ENCODE measurements at regions not wholly inside any gene's neighbourhood (a gene's known extent, or its start where the extent isn't known, plus 50 kb on each side); places are given as distances from the start of the nearest gene placed in this dataset.

DNA sequence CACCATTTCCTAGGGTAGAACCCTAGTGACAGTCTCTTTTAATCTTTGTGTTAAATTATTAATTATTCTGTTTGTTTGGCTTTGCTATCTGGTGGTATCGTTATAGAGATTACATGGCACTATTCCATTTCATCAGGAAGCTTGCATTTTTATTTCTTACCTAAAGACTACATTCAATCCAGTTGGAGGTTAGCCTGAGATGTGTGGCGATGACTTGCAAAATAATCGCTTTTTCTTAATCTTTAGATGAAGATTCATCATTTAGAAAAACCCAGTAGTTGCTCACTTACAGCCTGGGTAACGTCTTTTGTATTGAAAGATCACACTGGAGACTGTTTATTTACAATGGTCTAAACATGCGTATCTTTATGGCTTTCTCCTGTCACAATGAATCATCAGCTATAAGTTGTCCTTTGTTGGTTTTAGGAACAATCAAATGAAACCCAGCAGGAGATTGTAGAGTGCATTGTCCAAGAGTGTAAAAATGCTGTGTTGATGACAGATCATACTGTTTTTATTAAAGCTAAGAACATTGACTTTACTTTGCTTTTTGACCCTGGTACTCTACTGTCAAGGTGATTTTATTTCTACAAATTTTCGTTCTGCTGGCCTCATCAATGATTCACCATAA, 281.7 kb upstream of the PITX2 start:
- DNase-seq (ENCODE audit: low spot score) = no peak
- TF ChIP-seq, protein P1, sequence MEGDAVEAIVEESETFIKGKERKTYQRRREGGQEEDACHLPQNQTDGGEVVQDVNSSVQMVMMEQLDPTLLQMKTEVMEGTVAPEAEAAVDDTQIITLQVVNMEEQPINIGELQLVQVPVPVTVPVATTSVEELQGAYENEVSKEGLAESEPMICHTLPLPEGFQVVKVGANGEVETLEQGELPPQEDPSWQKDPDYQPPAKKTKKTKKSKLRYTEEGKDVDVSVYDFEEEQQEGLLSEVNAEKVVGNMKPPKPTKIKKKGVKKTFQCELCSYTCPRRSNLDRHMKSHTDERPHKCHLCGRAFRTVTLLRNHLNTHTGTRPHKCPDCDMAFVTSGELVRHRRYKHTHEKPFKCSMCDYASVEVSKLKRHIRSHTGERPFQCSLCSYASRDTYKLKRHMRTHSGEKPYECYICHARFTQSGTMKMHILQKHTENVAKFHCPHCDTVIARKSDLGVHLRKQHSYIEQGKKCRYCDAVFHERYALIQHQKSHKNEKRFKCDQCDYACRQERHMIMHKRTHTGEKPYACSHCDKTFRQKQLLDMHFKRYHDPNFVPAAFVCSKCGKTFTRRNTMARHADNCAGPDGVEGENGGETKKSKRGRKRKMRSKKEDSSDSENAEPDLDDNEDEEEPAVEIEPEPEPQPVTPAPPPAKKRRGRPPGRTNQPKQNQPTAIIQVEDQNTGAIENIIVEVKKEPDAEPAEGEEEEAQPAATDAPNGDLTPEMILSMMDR (IDR thresholded peaks at IDR 0.05; ENCODE audit: unreplicated experiment) = no peak
- Mint-ChIP-seq H3K4me1 (ENCODE audit: unreplicated experiment) (peaks cover 3% of the 10 kb centered on the region), H3K27me3 (ENCODE audit: unreplicated experiment) (no peaks in the 10 kb centered on the region), H3K4me3 (ENCODE audit: unreplicated experiment) (no peak overlapping the region), H3K36me3 (ENCODE audit: low read depth, unreplicated experiment) (no peaks in the 10 kb centered on the region), H3K9me3 (ENCODE audit: unreplicated experiment) (no peaks in the 10 kb centered on the region), H3K27ac (ENCODE audit: unreplicated experiment) (no peak overlapping the region)

DNA sequence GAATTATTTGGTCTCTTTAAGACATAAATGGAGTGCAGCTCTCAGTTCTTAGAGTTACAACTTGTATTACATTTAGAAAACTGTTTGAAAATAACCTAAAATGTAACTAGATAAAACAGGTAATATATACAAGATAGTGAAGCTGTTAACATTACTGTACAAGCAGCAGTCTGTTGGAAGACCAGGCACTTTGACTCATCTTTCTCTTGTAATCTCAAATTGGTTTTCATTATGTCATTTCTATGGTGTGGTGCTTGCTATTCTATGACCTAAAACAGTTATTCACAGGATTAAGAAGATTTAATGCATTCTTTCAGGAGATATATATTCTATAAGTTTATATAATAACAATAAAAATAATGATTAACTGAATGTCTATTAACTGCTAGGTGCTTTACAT, 282.5 kb upstream of the PITX2 start:
- H3K27ac Mint-ChIP-seq (ENCODE audit: unreplicated experiment) = no peak overlapping the region
- no peaks in the 10 kb centered on the region for H3K27me3 Mint-ChIP-seq (ENCODE audit: unreplicated experiment)
- TF ChIP-seq, protein P1 (IDR thresholded peaks at IDR 0.05; ENCODE audit: unreplicated experiment) = no peak
- no peaks in the 10 kb centered on the region for H3K9me3 Mint-ChIP-seq (ENCODE audit: unreplicated experiment)
- H3K4me3 Mint-ChIP-seq (ENCODE audit: unreplicated experiment) = no peak overlapping the region
- no peak for DNase-seq (ENCODE audit: low spot score)
- H3K36me3 Mint-ChIP-seq (ENCODE audit: low read depth, unreplicated experiment) = no peaks in the 10 kb centered on the region
- H3K4me1 Mint-ChIP-seq (ENCODE audit: unreplicated experiment) = peaks cover 3% of the 10 kb centered on the region

DNA sequence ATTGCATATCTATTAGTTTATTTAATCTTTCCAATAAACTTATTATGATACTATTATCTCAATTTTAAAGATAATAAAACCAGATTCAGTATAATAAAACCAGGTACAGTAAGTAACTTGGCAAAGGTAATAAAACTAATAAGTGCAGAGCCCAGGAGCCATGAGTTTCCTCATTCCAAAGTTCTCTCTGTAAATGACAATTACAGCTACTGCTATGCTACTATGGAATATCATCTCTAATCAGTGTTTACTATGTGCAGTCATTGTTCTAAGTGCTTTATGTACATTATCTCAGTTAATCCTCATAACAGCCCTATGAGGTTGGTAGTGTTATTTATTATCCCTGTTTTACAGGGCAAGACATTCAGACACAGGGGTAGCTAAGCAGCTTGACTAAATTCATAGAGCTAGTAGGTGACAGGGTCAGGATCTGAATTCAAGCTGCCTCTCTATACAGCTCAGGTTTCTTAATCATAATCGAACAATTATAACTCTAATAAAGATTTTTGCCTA, 285.0 kb upstream of the PITX2 start:
- no peaks in the 10 kb centered on the region for H3K4me1 Mint-ChIP-seq (ENCODE audit: unreplicated experiment)
- no peak overlapping the region for H3K4me3 Mint-ChIP-seq (ENCODE audit: unreplicated experiment)
- H3K27me3 Mint-ChIP-seq (ENCODE audit: unreplicated experiment) = no peaks in the 10 kb centered on the region
- H3K36me3 Mint-ChIP-seq (ENCODE audit: low read depth, unreplicated experiment) = no peaks in the 10 kb centered on the region
- no peak for DNase-seq (ENCODE audit: low spot score)
- H3K27ac Mint-ChIP-seq (ENCODE audit: unreplicated experiment) = no peak overlapping the region
- TF ChIP-seq, protein P1 (IDR thresholded peaks at IDR 0.05; ENCODE audit: unreplicated experiment) = no peak
- H3K9me3 Mint-ChIP-seq (ENCODE audit: unreplicated experiment) = no peaks in the 10 kb centered on the region

DNA sequence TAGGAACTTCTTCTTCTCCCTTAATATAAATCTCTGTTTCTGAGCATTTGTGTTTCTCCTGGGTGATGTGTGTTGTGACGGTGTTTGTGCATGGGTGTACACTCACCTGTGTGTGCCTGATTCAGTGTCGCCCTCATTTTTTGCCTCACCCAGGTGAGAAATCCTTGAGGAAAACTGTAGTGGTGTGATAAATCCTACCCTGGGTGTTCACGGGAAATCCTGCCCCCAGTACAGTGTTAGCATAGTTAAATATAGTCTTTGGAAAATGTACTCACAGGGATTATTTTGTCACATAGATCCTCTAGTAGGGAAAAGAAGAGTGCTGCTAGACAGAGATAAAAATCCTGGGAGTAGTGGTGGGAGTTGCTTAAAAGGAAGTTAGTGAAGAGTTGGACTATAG, 291.9 kb upstream of the PITX2 start:
- TF ChIP-seq, protein P1 (IDR thresholded peaks at IDR 0.05; ENCODE audit: unreplicated experiment) = no peak

DNA sequence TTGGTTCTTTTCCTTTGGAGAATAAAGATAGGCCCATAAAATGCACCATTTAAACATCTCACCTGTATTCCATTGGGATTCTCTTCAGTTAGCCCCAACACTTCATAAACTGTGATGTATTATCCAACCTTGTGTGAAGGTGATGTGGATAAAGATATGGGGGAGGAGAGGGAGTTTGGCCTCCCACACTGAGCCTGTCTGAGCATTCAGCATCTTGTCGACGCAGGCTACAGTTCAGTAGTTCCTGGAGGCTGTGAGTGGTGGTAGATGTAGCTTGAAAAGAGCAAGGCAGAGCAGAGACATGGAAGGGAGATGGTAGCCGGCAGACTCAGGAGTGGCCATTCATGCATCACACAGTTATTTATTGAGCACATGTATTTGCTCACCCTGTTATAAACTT, 292.4 kb upstream of the PITX2 start:
- no peaks in the 10 kb centered on the region for H3K9me3 Mint-ChIP-seq (ENCODE audit: unreplicated experiment)
- H3K27ac Mint-ChIP-seq (ENCODE audit: unreplicated experiment) = no peak overlapping the region
- H3K4me1 Mint-ChIP-seq (ENCODE audit: unreplicated experiment) = no peaks in the 10 kb centered on the region
- no peaks in the 10 kb centered on the region for H3K36me3 Mint-ChIP-seq (ENCODE audit: low read depth, unreplicated experiment)
- TF ChIP-seq, protein P1 (IDR thresholded peaks at IDR 0.05; ENCODE audit: unreplicated experiment) = no peak
- no peak for DNase-seq (ENCODE audit: low spot score)
- H3K27me3 Mint-ChIP-seq (ENCODE audit: unreplicated experiment) = no peaks in the 10 kb centered on the region
- H3K4me3 Mint-ChIP-seq (ENCODE audit: unreplicated experiment) = no peak overlapping the region

More for the DNA sequence above, 291.9 kb upstream of the PITX2 start:
- Mint-ChIP-seq H3K27me3 (ENCODE audit: unreplicated experiment) (no peaks in the 10 kb centered on the region), H3K9me3 (ENCODE audit: unreplicated experiment) (no peaks in the 10 kb centered on the region), H3K36me3 (ENCODE audit: low read depth, unreplicated experiment) (no peaks in the 10 kb centered on the region), H3K4me3 (ENCODE audit: unreplicated experiment) (no peak overlapping the region), H3K4me1 (ENCODE audit: unreplicated experiment) (no peaks in the 10 kb centered on the region), H3K27ac (ENCODE audit: unreplicated experiment) (no peak overlapping the region)
- DNase-seq (ENCODE audit: low spot score) = no peak
